ENCODE measurements at regions not wholly inside any gene's neighbourhood (a gene's known extent, or its start where the extent isn't known, plus 50 kb on each side); places are given as distances from the start of the nearest gene placed in this dataset.

DNA sequence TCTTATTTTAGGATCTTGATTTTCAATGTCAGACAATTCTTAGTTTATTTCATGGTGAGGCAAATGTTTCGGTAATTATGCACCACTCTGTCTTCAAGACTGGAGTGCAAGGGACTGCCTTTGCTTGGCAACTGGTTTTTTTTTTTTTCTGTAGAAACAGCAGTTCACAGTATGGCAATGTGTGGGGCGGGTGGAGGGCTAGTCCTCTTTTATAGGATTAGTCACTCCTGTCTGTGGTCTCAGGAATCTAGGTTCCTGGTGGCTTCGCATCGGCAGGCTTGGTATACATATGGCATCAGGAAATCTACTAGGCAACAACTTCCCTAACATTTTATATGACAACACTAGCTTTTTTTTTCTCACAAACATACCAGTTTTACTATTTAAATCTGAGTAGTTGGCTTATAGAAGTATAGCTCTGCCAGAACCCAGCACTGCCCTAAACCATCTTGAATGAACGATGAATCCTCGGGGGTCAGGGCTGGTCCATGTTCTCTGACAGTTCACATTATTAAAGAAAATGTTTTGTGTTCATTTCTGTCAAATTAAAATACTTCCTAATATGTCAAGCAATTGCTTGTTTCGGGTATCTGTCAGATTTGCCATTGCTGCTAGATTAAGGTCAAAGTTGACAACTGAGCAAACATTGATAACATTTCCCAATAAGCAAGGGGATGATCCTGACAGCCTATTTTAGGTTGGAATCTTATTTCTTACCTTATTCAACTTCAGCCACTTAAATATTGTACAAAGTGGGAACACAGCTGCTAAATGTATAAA is 289.7 kb upstream of the VSTM2A start:
- no peak for DNase-seq (ENCODE audit: low read depth, low spot score)
- Histone ChIP-seq H3K27me3 (ENCODE audit: insufficient read depth, low read length) (no peaks in the 10 kb centered on the region), H3K79me2 (ENCODE audit: insufficient read depth, low read length) (no peaks in the 10 kb centered on the region), H3K4me1 (ENCODE audit: control insufficient read depth in 1 of 2, insufficient read depth in 2 of 2, low read length in 2 of 2) (no peaks in the 10 kb centered on the region), H3K36me3 (ENCODE audit: control insufficient read depth in 1 of 2, insufficient read depth in 2 of 2, low read length in 2 of 2) (no peaks in the 10 kb centered on the region), H3K9ac (ENCODE audit: low read length) (no peak overlapping the region), H2AFZ (ENCODE audit: low read depth, low read length, poor library complexity, severe bottlenecking) (no peak overlapping the region), H3K27ac (ENCODE audit: low read depth, low read length) (no peak overlapping the region), H3K4me3 (replicated peaks in 1 of 2; ENCODE audit: low read depth in 1 of 2, low read length in 2 of 2) (no peak overlapping the region), H3K9me2 (ENCODE audit: insufficient read depth) (no peaks in the 10 kb centered on the region), H3K4me2 (ENCODE audit: low read length) (no peak overlapping the region), H4K20me1 (ENCODE audit: insufficient read depth) (no peaks in the 10 kb centered on the region), H3K9me3 (ENCODE audit: control insufficient read depth in 1 of 2, insufficient read depth in 1 of 2, low read depth in 1 of 2, low read length in 2 of 2) (peaks cover 0 to 25% of the 10 kb centered on the region in 2 experiments)
- intact Hi-C loops (cut with micrococcal nuclease) = no loop called here
- TF ChIP-seq, protein P1, sequence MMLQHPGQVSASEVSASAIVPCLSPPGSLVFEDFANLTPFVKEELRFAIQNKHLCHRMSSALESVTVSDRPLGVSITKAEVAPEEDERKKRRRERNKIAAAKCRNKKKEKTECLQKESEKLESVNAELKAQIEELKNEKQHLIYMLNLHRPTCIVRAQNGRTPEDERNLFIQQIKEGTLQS (IDR thresholded peaks at IDR 0.05) = no peak
- TF ChIP-seq POLR2A (IDR thresholded peaks at IDR 0.05; ENCODE audit: borderline replicate concordance, extremely low read depth, insufficient read depth, insufficient read length) = no peak
- TF ChIP-seq SRF (IDR thresholded peaks at IDR 0.05; ENCODE audit: low read depth) = no peak
- TF ChIP-seq, protein P2, sequence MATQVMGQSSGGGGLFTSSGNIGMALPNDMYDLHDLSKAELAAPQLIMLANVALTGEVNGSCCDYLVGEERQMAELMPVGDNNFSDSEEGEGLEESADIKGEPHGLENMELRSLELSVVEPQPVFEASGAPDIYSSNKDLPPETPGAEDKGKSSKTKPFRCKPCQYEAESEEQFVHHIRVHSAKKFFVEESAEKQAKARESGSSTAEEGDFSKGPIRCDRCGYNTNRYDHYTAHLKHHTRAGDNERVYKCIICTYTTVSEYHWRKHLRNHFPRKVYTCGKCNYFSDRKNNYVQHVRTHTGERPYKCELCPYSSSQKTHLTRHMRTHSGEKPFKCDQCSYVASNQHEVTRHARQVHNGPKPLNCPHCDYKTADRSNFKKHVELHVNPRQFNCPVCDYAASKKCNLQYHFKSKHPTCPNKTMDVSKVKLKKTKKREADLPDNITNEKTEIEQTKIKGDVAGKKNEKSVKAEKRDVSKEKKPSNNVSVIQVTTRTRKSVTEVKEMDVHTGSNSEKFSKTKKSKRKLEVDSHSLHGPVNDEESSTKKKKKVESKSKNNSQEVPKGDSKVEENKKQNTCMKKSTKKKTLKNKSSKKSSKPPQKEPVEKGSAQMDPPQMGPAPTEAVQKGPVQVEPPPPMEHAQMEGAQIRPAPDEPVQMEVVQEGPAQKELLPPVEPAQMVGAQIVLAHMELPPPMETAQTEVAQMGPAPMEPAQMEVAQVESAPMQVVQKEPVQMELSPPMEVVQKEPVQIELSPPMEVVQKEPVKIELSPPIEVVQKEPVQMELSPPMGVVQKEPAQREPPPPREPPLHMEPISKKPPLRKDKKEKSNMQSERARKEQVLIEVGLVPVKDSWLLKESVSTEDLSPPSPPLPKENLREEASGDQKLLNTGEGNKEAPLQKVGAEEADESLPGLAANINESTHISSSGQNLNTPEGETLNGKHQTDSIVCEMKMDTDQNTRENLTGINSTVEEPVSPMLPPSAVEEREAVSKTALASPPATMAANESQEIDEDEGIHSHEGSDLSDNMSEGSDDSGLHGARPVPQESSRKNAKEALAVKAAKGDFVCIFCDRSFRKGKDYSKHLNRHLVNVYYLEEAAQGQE (IDR thresholded peaks at IDR 0.05; ENCODE audit: low read depth) = no peak
- TF ChIP-seq TCF7L2 (IDR thresholded peaks at IDR 0.05; ENCODE audit: borderline replicate concordance, extremely low read depth, insufficient read depth, insufficient read length) = no peak
- no peak for TF ChIP-seq ZFX (IDR thresholded peaks at IDR 0.05)
- no peak for TF ChIP-seq YY1 (IDR thresholded peaks at IDR 0.05; ENCODE audit: extremely low read depth, insufficient replicate concordance, low read depth, low read length)
- no peak for TF ChIP-seq ELF1 (IDR thresholded peaks at IDR 0.05; ENCODE audit: borderline replicate concordance, low read depth)
- ChIA-PET RAD21 (ENCODE audit: low non-redundant PET in 1 of 2, low total read pairs in 2 of 2, uncharacterized antibody in 2 of 2, unreplicated experiment in 2 of 2) (no interaction called here), CTCF (no interaction called here), POLR2A (no interaction called here)
- ATAC-seq = no peak
- no TSS peak for BruUV-seq (replicated peaks)

All from HCT116 (cell line).